HPDE6-E6E7 (cell line): ENCODE measurements at regions not wholly inside any gene's neighbourhood (a gene's known extent, or its start where the extent isn't known, plus 50 kb on each side); places are given as distances from the start of the nearest gene placed in this dataset.
"Not testable (repeated sequence)": the region's sequence is repeated elsewhere in the genome, so short reads cannot be mapped to it uniquely, and the experiment has no call there.

Source experiments
- DNase-seq: peaks from one replicate; pipeline ENCODE4 v3.0.0; 2011; ENCODE audit warnings: missing footprints; ENCODE audit errors: extremely low spot score

- no peak for DNase-seq
Observed at GRCh38 chr5:17326600-17327037, 109.2 kb downstream of the BASP1 start.

DNA sequence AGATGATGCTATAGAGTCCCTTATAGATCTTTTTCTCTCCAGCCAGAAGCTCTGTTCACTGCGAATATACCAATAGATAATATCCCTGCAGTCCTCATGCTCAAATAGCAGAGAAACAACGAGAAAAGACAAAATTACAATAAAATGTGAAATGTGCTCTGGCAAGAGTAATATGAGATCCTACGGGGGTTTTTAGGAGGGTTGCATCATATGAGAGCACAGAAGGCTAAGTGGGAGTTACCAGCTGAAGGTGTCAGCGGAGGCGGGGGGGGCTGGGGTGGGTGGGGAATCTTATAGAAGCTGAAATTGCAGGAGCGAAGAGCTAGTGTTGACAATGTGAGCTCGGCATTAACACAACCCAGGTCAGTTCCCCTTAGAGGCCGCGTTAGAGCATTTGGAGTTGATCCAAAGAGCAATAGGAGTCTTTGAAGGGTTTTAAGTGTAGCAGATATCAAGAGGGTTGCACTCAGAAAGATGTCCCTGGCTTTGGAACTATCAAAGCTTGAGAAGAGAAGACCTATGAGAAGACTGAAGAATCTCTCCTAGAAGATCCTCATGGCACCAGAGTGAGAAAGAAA is 109.7 kb downstream of the BASP1 start:
- no peak for DNase-seq

DNA sequence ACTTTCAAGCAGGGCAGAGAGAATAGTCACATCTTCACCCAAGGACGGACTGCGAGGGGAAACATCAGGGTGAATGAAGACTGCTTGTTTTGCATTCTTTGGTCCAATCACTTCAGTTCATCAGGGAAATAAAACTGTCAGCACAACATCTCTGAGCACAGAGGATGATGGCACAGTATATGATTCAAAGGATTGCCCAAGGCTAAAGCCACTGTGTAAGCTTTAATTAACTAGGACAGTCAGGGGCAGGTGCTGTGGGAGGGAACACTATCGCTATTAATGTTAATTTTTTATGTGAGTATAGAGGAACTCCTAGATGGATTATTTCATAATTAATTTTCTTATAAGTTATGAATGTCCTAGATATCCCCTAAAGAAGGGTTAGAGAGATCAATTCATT is 112.1 kb downstream of the BASP1 start:
- DNase-seq, result no peak

GRCh38 chr5:17330386-17330785 is 113.0 kb downstream of the BASP1 start:
- DNase-seq, result peak; percentile 28

GRCh38 chr5:17331651-17332050 is 114.2 kb downstream of the BASP1 start:
- DNase-seq, result no peak

DNA sequence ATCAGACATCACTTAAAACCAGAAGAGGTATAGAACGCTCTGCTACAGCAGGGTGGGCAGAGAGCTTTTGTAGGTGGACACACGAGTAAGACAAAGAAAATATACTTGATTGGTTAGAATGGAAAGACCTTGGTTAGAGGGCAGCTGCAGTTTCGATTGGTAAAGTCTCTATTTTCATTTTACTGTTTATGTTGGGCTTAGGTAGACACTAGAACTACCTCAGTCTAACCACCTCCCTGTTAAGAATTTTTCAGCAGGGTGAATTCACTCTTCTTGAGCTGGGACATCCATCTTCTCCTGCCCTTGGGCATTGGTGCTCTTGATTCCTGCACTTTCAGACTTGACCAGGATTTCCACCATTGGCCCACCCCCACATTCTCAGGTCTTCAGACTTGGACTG is 116.3 kb downstream of the BASP1 start:
- DNase-seq, result no peak

- no peak for DNase-seq
Observed at GRCh38 chr5:17336054-17336453, 118.6 kb downstream of the BASP1 start.

- DNase-seq, result not testable (repeated sequence)
Observed at GRCh38 chr5:17336723-17337122, 119.3 kb downstream of the BASP1 start.

GRCh38 chr5:17339841-17340240 is 122.4 kb downstream of the BASP1 start:
- DNase-seq, result peak; percentile 10

GRCh38 chr5:17340379-17340778 is 122.9 kb downstream of the BASP1 start:
- no peak for DNase-seq

DNA sequence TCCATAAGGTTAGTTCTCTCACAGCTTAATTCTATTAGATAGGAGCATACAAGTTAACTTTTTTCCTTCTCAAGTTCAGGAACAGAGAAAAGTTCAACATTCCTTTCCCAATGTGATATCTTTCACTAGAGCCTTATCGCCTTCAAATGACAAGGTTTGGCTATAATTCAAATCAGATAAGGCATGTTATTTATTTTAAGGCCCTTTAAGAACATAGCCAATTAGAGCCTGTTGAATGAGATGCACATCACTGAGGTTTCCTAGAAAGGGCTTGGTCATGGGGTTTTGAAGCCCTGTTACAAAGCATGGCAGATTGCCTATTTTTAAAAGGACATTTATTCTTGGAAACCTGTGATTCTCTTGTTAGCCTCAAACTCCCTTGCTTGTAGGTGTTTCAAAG is 123.4 kb downstream of the BASP1 start:
- DNase-seq, result no peak

- DNase-seq, result peak; percentile 78
Observed at GRCh38 chr5:17343675-17344074, 126.2 kb downstream of the BASP1 start.

GRCh38 chr5:17346811-17347210 is 129.4 kb downstream of the BASP1 start:
- no peak for DNase-seq

- DNase-seq, result no peak
Observed at GRCh38 chr5:17352223-17352622, 134.8 kb downstream of the BASP1 start.

GRCh38 chr5:17354265-17354664 is 136.8 kb downstream of the BASP1 start:
- no peak for DNase-seq

- no peak for DNase-seq
Observed at GRCh38 chr5:17355586-17356346, 138.3 kb downstream of the BASP1 start.

DNA sequence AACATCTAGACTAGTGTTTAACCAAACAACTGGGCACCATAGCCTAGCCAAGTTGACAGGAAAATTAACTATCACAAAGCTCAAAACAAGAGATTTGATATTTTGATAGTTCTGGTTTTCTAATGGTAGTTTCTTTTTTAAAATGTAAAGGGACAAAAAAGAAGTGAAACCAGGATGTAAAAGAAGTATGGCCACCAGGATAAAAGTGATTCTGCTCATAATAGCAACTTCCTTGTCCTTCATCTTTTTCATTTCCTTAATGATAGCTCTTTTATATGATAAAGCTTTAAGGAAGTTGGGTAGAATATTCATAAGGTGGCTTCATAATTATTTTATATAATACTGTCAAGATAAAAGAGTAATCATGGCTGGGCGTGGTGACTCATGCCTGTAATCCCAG is 139.1 kb downstream of the BASP1 start:
- DNase-seq, result no peak

GRCh38 chr5:17357504-17357903 is 140.1 kb downstream of the BASP1 start:
- no peak for DNase-seq

- no peak for DNase-seq
Observed at GRCh38 chr5:17358031-17358430, 140.0 kb upstream of the TAF11L2 start.

DNA sequence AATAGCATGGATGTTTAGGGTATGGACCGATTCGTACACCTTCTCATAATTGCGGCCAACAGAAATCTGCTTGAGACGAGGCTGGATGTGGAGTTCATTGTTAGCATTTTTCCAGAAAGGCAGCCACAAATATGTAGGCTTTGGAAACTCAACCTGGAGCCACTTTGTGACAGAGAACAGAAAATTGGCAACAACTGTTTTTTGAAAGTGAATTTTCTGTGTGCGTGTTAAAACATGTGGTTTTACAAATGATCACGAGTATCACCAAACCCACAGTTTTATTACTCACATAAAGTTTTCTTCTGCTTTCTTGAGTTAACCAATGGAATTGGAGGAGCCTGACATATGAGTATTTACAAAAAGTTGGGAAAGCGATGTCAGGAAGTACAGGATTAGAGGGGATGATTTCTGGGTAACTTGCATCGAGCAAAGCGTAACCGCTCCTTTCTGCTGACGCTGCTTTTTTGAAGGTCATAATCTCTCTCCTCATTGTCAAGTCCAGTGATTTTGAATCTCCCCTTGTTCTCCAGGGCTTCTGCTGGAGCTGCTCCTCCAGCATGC is 138.5 kb upstream of the TAF11L2 start:
- no peak for DNase-seq

- DNase-seq, result no peak
Observed at GRCh38 chr5:17360879-17361278, 137.2 kb upstream of the TAF11L2 start.

GRCh38 chr5:17361331-17361730 is 136.7 kb upstream of the TAF11L2 start:
- DNase-seq, result no peak
